OCI-LY3 (cell line): ENCODE measurements at regions not wholly inside any gene's neighbourhood (a gene's known extent, or its start where the extent isn't known, plus 50 kb on each side); places are given as distances from the start of the nearest gene placed in this dataset.

Experiments used
- EZH2phosphoT487 ChIP-seq: fragments of 200-600 bp; shearing (Covaris generic); IDR thresholded peaks from 2 replicates; pipeline ENCODE4 v1.6.1; 2018; ENCODE audit warnings: antibody characterized with exemption, mixed run types, low read depth
- TF ChIP-seq, protein P1 (sequence below): fragments of 200-600, 300-600 bp; sonication (generic); IDR thresholded peaks from 2 replicates; pipeline ENCODE4 v1.5.1; 2014; ENCODE audit warnings: antibody characterized with exemption, low read length, low read depth

DNA sequence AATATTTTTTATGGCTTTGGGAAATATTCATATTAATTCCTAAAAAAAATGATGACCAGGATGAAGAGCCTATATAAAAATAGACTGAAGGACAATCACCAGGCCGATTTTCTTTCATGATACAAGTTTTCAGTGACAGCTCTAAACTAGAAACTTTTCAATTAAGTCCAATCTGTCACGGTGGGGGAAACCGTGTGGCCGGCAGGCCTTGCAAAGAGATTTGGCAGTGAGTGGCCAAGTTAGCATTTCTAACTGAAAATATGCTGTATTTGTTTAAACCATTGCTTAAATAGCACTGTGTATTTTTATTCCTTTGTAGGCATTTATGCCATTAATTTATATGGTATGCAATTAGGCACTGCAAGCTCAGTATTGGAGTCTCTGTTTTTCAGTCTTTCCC lies 294.5 kb upstream of the NRIP1 start:
- TF ChIP-seq, protein P1, sequence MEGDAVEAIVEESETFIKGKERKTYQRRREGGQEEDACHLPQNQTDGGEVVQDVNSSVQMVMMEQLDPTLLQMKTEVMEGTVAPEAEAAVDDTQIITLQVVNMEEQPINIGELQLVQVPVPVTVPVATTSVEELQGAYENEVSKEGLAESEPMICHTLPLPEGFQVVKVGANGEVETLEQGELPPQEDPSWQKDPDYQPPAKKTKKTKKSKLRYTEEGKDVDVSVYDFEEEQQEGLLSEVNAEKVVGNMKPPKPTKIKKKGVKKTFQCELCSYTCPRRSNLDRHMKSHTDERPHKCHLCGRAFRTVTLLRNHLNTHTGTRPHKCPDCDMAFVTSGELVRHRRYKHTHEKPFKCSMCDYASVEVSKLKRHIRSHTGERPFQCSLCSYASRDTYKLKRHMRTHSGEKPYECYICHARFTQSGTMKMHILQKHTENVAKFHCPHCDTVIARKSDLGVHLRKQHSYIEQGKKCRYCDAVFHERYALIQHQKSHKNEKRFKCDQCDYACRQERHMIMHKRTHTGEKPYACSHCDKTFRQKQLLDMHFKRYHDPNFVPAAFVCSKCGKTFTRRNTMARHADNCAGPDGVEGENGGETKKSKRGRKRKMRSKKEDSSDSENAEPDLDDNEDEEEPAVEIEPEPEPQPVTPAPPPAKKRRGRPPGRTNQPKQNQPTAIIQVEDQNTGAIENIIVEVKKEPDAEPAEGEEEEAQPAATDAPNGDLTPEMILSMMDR, result no peak
- TF ChIP-seq EZH2phosphoT487, result no peak
